ENCODE measurements at regions not wholly inside any gene's neighbourhood (a gene's known extent, or its start where the extent isn't known, plus 50 kb on each side); places are given as distances from the start of the nearest gene placed in this dataset.

DNA sequence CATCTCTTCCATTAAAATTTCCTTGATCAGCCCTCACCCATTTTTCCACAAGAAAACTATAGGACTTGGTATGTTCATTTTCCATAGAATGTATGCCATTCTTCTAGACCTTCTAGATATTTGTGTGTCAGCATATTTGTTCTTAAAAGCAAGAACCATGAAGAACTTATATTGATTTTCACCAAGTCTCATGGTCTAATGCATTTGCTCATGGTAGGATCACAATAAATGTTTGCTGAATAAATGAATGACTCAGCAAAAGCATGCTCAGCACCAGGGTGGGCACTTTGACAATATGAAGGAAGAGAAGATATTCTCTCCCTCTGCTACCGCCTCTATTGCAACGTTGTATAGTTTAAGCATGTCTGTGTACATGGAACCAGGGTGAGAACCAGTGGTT lies 805.5 kb upstream of the SLC35B3 start:
- ChIA-PET CTCF (ENCODE audit: low intra/inter-chr PET ratio, low total read pairs) (no interaction called here), POLR2A (no interaction called here)
- ATAC-seq (no peak), DNase-seq (ENCODE audit: low spot score) (no peak), FAIRE-seq (no peak)
- no peak overlapping the region for H3K27ac ChIP-seq (ENCODE audit: extremely low read length, insufficient read depth, low read length)
- H3K9me3 ChIP-seq (ENCODE audit: low read length): peaks cover 7% of the 10 kb centered on the region; the same call in 1 of the 2 replicates
- H3K9ac ChIP-seq (ENCODE audit: insufficient read depth, low read depth, low read length): no peak overlapping the region
- in situ Hi-C loops (cut with HindIII; ENCODE audit: extremely low pct_ligation_motif_present, low pct_unique_long_range_greater_than_20kb) (no loop called here), intact Hi-C loops (cut with micrococcal nuclease; ENCODE audit: unreplicated experiment) (no loop called here)
- no peaks in the 10 kb centered on the region for H3K79me2 ChIP-seq (ENCODE audit: insufficient read depth, low read length)
- H3K4me1 ChIP-seq (ENCODE audit: insufficient read depth, low read length): no peaks in the 10 kb centered on the region
- no peak overlapping the region for H3K4me2 ChIP-seq (ENCODE audit: low read depth, low read length)
- H3K27me3 ChIP-seq (ENCODE audit: control insufficient read depth in 1 of 2, insufficient read depth in 2 of 2, low read length in 2 of 2): no peaks in the 10 kb centered on the region
- BruUV-seq (replicated peaks): no TSS peak
- H3K36me3 ChIP-seq (replicated peaks in 1 of 2; ENCODE audit: control insufficient read depth in 1 of 2, insufficient read depth in 2 of 2, low read length in 2 of 2): no peaks in the 10 kb centered on the region
- no peak overlapping the region for H2AFZ ChIP-seq (ENCODE audit: low read length)
- H4K20me1 ChIP-seq (ENCODE audit: insufficient read depth, low read length): no peaks in the 10 kb centered on the region
- no peak overlapping the region for H3K4me3 ChIP-seq (replicated peaks in 1 of 3; ENCODE audit: insufficient read depth in 1 of 3, low read depth in 2 of 3, low read length in 3 of 3)
- 3% methylated on average over 2 of the region's 2 CpGs for WGBS (ENCODE audit: low lambda C conversion rate)
- TF ChIP-seq ZNF253 (CRISPR knock-in tag; IDR thresholded peaks at IDR 0.05; ENCODE audit: borderline replicate concordance): no peak
- peak; percentile 82 for TF ChIP-seq NFE2L2 (IDR thresholded peaks at IDR 0.05; ENCODE audit: low read length)
- TF ChIP-seq ZBTB39 (CRISPR knock-in tag; IDR thresholded peaks at IDR 0.05): no peak
- TF ChIP-seq MAFF (IDR thresholded peaks at IDR 0.05; ENCODE audit: low read depth, low read length): peak; percentile 89
- TF ChIP-seq ZFP37 (CRISPR knock-in tag; IDR thresholded peaks at IDR 0.05; ENCODE audit: borderline replicate concordance): no peak
- no peak for TF ChIP-seq RFX3 (CRISPR knock-in tag; IDR thresholded peaks at IDR 0.05)
- TF ChIP-seq, protein P1, sequence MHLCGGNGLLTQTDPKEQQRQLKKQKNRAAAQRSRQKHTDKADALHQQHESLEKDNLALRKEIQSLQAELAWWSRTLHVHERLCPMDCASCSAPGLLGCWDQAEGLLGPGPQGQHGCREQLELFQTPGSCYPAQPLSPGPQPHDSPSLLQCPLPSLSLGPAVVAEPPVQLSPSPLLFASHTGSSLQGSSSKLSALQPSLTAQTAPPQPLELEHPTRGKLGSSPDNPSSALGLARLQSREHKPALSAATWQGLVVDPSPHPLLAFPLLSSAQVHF (CRISPR knock-in tag; IDR thresholded peaks at IDR 0.05): no peak
- no peak for TF ChIP-seq ZNF652 (CRISPR knock-in tag; IDR thresholded peaks at IDR 0.05; ENCODE audit: borderline replicate concordance, low read depth)
- peak; percentile 85 to 88 for TF ChIP-seq MAFK (conservative IDR thresholded peaks at IDR 0.05 in 1 of 2, IDR thresholded peaks at IDR 0.05 in 1 of 2; ENCODE audit: low read length in 2 of 2)
- TF ChIP-seq FOXP1 (IDR thresholded peaks at IDR 0.05): no peak
- TF ChIP-seq FOXP1 (CRISPR knock-in tag; IDR thresholded peaks at IDR 0.05): no peak

All from HepG2 (cell line).